ENCODE measurements at regions not wholly inside any gene's neighbourhood (a gene's known extent, or its start where the extent isn't known, plus 50 kb on each side); places are given as distances from the start of the nearest gene placed in this dataset.

- TF ChIP-seq RARB (CRISPR knock-in tag; IDR thresholded peaks at IDR 0.05): no peak
- no peak for TF ChIP-seq TOX (CRISPR knock-in tag; IDR thresholded peaks at IDR 0.05; ENCODE audit: borderline replicate concordance)
- TF ChIP-seq ZNF8 (CRISPR knock-in tag; IDR thresholded peaks at IDR 0.05): no peak
- TF ChIP-seq GLIS3 (CRISPR knock-in tag; IDR thresholded peaks at IDR 0.05): no peak
- TF ChIP-seq ZFP30 (CRISPR knock-in tag; IDR thresholded peaks at IDR 0.05): no peak
These were observed 99.3 kb downstream of the PFDN4 start for GRCh38 chr20:54306985-54307710.
